Stimulated activated CD4-positive, alpha-beta T cell treated with anti-CD3 and anti-CD28 coated beads, Interleukin-12 subunit alpha, Interleukin-12 subunit beta, amount 100 ng/mL, for 24 hours (primary cell): ENCODE measurements at regions not wholly inside any gene's neighbourhood (a gene's known extent, or its start where the extent isn't known, plus 50 kb on each side); places are given as distances from the start of the nearest gene placed in this dataset.

ENCODE experiments used
- DNase-seq, 2 experiments: peaks; one replicate each; pipeline ENCODE4 v3.0.0-alpha.2; 2020; ENCODE audit warnings: low read depth in 2 of 2

DNA sequence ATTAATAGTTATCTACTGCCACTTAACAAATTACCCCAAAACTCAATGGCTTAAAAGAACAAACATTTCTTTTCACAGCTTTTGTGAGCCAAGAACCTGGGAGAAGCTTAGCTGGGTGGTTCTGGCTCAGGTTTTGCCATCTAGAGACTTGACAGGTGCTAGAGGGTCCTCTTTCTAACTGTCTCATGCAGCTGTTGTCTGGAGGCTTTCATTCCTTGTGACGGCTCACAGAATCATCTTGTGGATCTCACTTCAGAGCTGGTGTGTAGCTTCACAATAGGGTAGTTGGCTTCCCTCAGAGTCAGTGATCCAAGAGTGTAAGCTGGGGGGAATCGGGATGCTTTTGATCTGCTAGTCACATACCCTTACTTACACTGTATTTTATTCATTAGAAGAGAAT, 81.2 kb upstream of the APC start:
- DNase-seq, result no peak

DNA sequence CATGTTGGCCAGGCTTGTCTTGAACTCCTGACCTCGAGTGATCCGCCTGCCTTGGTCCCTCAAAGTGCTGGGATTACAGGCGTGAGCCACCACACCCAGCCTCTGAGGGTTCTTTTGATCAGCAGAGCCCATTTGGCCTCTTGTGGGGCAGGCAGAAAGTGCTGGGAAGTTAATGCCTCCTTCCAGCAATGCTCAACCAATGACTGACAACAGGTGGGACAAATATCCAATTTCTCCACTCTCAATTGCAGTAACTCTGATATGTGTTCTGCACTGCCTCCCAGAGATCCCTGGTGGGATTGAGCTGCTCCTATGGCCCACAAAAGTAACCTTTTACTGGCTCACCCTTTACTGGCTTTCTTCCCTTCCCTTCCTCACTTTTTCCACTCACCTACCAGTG, 79.9 kb upstream of the APC start:
- no peak for DNase-seq

DNA sequence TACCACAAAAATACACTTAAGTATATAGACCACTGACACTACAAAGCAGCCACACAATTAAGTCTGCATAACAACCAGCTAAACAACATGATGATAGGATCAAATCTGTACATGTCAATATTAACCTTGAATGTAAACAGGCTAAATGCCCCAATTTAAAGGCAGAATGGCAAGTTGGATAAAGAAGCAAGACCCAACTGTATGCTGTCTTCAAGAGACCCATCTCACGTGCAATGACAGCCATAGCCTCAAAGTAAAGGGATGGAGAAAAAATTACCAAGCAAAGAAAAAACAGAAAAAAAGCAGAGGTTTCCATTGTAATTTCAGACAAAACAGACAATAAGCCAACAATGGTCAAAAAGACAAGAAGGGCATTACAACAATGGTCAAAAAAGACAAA, 77.3 kb upstream of the APC start:
- DNase-seq, result no peak

DNA sequence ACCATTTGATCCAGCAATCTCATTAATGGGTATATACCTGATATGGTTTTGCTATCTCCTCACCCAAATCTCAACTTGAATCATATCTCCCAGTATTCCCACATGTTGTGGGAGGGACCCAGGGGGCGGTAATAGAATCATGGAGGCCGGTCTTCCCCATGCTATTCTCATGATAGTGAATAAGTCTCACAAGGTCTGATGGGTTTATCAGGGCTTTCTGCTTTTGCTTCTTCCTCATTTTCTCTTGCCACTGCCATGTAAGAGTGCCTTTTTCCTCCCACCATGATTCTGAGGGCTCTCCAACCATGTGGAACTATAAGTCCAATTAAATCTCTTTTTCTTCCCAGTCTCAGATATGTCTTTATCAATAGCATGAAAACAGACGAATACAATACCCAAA, 74.5 kb upstream of the APC start:
- DNase-seq, result no peak

DNA sequence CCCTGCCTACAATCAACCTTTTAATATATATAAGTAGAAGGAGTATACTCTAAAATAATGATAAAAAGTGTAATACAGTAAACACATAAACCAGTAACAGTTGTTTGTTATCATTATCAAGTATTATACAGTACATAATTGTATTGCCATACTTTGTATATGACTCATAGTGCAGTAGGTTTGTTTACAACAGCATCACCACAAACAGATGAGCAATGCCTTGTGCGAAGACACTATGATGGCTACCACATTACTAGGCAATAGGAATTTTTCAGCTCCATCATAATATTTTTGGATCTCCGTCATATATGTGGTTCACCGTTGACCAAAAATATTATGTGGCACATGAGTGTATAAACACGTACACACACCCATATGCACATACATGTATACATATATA, 69.7 kb upstream of the APC start:
- no peak for DNase-seq

DNA sequence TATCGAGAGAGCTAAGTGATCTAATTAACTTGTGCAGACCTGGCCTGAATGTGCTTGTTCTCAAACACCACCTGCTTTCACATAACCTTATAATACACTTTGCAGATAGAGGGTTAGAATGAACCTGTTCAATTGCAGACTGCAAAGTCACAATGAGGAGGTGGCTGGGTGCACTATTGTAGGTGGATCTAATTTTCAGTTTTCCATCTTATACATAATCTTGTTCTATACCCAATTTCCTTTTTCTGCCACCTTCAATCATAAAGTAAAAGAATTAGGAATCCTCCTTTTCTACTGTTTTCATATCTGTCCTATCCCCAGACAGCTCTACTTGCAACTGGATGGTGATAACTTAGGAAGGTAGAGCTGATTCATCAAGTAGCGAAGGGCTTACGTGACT, 68.8 kb upstream of the APC start:
- DNase-seq, result no peak

DNA sequence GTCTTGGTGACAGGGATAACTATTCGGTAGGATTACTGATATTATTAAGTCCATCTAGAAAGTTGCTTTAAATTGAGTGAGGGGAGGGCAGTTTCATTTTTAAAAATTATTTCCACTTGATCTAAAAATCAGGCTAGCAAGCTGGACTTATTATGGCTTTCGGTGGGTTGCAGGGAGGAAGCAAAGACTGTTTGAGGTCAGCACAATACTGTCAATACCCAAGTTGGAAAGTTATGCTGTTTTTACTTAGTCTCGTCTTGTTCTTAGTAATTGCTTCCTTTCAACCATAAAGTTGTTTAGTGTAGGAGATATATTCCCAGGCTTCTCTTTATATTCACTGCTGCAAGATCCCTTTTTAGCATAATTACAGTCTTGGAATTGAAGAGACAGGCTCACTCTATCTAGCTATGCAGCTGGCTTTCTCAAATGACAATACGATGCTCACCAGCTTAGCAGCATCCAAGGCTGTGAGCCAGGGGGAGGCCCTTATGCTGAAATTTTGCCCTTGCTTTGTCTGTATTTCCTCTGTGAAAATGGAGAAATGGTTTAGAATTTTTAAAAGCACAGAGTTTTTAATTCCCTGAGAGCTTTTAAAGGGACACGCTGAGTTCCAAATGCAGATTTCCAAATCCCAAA, 68.2 kb upstream of the APC start:
- no peak for DNase-seq

DNA sequence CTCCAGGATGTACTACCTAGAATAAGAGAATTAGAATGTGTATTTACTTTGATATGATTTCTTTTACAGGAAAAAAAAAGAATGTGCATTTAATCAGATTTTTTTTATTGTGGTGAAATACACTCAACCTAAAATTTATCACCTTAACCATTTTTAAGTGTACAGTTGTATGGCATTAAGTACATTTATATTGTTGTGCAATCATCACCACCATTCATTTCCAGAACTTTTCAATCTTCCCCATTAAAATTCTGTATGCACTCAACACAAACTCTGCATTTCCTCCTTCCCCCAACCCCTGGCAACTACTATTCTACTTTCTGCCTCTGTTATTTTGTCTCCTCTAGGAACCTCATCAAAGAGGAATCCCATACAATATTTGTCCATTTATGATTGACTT, 66.0 kb upstream of the APC start:
- DNase-seq, result no peak

DNA sequence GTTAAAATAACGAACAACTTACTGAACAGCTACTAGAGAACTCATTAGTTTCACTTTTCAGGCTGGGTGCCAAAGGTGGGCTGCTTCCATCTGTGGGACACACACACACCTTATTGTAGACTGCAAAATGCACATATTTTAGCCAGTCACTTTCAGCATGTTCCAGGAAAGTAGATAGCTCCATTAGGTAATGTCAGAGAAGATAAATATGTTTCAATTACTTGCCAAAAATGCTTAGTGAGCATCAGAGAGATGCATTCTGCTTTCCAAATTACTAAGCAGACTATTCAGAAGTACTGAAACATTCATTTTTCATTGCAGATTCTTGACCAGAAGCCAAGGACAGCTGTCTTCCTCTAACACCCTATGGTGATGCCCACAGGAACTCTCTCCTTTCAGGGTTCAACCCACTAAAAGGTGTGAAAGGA, 56.2 kb upstream of the APC start:
- DNase-seq, result no peak

DNA sequence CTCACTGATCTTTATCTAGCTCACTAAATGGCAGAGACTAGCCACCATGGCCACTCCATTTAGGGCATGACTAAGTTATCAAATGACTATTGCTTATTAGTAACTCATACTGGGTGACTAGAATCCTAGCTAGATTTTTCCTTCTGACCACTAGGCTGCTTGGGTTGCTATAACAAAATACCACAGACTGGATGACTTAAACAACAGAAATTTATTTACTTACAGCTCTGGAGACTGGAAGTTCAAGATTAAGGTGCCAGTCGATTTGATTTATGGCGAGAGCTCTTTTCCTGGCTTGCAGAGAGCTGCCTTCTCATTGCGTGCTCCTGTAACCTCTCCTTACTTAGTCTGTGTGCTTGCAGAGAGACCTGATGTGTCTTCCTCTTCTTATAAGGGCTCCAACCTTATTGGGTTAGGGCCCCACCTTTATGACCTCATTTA, 55.0 kb upstream of the APC start:
- DNase-seq, result no peak

DNA sequence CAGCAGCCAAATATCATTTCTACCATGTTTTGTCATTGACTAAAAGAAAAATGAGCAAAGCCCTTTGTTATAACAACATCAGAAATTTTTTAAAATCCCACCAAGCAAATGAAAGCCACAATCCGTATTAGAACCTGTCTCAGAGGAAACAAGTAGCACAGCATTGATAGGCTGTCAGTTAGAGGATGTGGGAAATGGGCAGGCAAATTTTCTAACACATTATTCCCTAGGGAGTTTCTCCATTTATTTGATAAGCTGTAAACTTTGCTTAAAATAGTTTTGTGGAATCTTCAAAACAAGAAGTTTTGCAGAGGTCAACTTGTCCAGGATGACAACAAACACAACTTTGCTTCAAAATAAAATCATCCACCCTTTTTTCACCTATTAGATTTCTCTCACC, 53.6 kb upstream of the APC start:
- DNase-seq, result no peak

DNA sequence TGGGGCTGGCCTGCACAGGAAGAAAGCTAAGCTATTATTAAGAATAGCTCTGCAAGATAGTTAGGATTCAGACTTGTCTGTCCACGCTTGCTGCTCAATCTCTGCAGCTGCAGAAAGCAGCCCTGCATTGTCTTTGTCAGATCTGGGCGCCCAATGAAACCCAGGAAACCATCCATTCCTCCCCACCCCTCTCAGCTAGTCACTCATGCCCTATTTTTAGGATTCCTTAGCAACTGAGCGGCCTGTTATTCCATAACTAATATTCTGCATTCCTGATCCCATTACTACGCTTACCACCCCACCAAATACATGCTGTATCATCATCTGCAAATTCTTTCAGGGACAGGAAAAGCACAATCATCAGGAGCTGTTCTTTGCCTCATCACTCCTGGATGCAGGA, 52.9 kb upstream of the APC start:
- DNase-seq, result no peak

DNA sequence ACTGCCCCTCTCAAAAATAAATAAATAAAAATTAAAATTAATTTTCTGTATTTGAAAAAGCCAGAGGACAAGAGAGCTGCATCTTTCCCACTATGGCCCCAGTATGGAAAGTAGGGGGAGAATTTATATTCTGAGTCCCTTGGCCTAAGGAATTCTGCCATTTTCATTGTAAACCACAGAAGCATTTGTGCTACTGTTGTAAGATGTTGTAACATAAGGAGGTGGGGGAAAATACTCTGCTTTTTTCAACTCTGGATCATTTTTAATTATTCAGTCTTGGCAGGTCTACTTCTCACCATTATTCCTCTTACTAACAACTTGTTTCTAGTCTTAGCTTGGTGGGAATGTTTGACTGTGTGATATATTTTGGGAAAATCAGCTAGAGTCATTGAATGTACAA, 52.3 kb upstream of the APC start:
- no peak for DNase-seq

DNA sequence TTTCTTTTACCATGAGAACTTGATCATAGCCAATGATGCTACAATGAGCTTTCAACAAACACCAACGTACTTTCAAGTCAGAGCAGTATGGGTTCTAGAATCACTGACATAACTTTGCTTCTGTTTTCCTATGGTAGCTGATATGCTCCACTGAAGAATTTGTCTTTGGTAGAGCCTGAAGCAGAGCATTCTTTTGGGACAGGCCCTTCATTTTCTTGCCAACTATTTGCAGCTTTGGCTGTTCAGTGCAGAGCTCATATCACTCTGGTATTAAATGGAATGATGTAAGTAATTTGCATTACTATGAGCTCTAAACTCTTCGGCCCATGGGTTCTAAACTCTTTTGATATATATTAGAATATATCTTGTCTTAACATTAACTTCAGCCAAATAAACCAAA, 51.8 kb upstream of the APC start:
- DNase-seq, result no peak

DNA sequence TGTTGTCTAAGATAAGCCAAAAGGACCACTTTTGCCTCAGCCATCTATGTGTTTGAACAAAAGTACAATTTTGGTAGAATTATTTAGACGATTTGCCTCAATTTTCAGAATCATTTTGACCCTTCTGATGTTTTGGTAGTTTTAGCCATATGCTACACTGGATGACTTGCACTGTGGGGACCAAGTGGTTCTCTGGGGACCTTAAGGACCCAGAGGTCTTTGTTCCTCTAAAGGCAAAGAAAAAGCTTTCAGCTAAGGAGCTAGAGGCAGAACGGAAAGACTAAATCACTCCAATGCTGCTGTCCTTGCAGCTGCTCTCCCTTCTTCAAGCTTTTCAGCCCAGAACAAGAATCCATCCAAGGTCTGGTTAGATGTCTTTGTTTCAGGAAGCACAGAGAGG, 51.0 kb upstream of the APC start:
- no peak for DNase-seq

DNA sequence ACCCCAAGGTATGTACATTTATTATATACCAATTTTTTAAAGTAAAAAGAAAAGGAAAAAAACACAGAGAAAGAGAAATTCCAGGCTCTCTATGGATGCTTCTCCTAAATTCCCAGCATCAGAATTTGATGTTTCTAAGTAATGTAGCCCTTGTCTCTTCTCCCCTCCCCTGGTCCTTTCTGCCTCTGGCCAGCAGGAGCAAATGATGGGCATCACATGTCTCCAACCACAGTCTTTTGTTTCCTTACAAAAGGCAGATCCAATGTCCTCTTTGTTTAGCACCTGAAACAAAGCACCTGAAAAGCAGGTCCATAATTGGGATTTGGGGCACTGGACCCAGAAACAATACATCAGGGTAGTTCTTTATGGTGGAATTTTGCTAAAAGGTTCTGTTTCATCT, 50.4 kb upstream of the APC start:
- no peak for DNase-seq
